GM21367 (cell line): ENCODE measurements at regions not wholly inside any gene's neighbourhood (a gene's known extent, or its start where the extent isn't known, plus 50 kb on each side); places are given as distances from the start of the nearest gene placed in this dataset.
"Not testable (repeated sequence)": the region's sequence is repeated elsewhere in the genome, so short reads cannot be mapped to it uniquely, and the experiment has no call there.

Experiments
- ATAC-seq: cut with Tn5 transposase; IDR thresholded peaks from one replicate; pipeline ENCODE4 v1.9.1; 2021; ENCODE audit not compliant: unreplicated experiment

DNA sequence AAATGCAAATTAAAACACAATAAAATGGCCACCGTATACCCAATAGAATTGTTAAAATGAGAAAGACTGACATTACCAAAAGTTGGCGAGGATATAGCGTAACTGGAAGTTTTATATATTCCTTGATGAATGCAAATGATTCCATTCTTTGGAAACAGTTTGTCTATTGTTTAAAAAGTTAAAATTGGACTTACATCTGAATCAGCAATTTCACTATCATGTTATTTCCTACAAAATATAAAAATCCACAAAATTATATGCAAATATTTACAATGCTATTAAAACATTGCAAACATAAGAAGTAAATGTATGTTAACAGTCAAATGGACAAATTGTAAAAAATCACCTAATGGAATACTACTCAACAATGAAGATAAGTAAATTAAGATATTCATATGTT lies 852.2 kb upstream of the NDST4 start:
- ATAC-seq: no peak

DNA sequence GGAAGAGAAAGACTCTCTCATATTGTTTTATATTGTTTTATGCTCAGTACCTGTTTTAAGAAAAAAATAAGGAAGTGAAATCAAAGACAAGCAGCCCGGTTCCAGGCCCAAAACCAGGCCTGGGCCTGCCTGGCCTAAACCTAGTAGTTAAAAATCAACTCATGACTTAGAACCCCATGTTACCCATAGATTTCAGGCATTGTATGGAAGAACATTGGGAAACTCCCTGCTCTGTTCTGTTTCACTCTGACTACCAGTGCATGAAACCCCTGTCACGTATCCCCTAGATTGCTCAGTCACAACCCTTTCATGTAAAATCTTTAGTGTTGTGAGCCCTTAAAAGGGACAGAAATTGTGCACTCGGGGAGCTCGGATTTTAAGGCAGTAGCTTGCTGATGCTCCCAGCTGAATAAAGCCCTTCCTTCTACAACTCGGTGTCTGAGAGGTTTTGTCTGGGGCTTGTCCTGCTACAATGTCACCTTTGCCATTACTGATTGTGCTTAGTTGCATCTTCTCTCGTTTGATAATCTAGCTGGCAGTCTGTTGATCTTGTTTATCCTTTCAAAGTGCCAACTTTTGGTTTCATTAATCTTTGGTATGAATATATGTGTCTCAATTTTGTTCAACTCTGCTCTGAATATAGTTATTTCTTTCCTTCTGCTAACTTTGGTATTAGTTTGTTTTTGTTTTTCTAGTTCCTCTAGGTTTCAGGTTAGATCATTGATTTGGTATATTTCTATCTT lies 842.8 kb upstream of the NDST4 start:
- ATAC-seq: not testable (repeated sequence)

DNA sequence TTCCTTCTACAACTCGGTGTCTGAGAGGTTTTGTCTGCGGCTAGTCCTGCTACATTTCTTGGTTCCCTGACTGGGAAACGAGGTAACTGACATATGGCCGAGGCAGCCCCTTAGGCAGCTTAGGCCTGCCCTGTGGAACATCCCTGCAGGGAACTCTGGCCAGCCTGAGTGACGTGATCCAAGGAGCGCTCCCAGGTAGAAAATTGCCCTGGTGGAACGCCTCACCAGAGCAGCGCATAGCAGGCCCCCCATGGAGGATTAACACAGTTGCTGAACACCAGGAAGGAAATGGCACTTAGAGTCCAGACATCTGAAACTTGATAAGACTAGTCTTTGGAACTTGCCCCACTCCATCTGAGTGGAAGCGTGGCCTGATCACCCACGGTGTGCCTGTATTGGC lies 837.4 kb upstream of the NDST4 start:
- ATAC-seq: no peak

DNA sequence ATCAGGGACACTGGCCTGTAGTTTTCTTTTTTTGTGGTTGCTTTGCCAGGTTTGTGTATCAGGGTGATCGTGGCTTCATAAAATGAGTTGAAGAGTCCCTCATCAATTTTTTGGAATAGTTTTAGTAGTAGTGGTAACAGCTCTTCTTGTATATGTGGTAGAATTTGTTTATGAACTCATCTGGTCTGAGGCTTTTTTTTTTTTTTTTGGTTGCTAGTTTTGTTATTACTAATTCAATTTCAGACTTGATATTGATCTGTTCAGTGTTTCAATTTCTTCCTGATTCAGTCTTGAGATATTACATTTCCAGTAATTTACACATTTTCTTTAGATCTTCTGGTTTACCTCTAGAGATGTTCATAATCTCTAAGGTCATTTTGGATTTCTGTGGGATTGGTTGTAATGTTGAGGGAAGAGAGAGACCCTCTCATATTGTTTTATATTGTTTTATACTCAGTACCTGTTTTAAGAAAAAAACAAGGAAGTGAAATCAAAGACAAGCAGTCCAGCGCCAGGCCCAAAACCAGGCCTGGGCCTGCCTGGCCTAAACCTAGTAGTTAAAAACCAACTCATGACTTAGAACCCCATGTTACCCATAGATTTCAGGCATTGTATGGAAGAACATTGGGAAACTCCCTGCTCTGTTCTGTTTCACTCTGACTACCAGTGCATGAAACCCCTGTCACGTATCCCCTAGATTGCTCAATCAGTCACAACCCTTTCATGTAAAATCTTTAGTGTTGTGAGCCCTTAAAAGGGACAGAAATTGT lies 836.7 kb upstream of the NDST4 start:
- ATAC-seq: not testable (repeated sequence)

DNA sequence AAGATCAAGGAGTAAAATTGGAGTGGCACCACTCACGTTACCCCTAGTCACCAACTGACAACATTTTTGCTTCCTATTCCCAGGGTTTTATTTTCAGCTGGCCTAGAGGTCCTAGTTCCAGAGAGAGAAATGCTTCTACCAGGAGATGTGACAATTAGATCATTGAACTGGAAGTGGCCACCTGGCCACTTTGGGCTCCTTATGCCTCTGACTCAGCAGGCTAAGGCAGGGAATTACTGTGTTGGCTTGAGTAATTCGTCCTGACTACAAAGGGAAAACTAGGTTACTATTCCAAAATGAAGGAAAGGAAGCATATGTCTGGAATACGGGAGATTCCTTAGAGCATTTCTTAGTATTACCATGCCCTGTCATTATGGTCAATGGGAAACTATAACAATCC lies 831.6 kb upstream of the NDST4 start:
- ATAC-seq: no peak

DNA sequence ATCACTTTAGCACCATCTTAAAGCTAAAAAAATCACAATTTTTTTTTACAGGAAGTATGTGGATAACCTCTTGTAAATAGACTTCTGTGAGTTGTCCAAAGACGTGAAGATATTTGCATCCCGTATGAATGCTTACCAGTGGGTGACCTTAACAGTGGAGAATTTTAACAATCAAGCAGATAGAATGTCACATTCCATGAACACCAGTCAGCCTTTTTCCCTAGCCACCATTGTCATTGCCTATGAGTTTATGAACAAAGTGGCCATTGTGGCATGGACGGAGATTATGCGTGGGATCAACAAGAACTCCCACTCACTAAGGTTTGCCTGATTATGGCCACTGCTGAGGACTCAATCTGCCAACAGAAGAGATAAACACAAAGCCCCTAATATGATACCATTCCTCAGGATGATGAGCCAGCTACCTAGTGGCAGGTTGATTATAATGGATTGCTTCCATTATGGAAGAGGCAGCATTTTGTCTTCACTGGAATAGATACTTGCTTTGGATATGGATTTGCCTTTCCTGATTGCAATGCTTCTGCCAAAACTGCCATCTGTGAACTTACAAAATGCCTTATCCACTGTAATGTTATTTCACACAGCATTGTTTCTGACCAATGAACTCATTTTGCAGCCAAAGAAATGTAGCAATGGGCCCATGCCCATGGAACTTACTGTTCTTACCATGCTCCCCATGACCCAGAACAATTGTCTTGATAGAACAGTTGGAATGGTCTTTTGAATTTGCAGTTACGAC lies 830.9 kb upstream of the NDST4 start:
- ATAC-seq: no peak

DNA sequence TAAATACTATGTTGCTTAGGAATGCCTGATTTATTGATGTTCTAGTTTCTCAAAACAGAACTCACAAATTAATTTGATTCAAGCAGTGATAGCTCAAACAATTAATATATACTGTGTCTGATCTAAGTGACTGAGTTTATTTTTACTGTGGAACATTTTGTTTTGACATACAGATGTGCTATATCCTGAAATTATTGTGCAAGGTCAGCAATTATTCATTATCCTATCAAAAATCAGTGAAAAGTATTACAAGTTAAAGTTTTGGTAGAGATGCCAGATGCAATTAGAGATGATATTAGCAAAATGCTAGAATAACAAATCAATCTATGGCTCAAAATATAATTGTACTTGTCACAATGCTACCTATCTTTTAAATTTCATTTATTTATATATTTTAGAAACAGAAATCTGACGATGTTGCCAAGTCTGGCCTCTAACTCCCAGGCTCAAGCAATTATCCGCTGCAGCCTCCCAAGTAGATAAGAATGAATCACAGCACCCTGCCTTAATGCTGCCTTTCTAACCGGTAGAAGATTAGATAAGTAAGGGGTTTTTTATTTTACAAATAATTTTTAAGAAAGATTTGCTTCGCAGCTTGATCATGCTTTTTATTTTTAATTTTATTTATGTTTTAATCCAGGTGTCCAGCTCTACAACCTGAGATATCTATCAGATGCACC lies 825.5 kb upstream of the NDST4 start:
- ATAC-seq: no peak

DNA sequence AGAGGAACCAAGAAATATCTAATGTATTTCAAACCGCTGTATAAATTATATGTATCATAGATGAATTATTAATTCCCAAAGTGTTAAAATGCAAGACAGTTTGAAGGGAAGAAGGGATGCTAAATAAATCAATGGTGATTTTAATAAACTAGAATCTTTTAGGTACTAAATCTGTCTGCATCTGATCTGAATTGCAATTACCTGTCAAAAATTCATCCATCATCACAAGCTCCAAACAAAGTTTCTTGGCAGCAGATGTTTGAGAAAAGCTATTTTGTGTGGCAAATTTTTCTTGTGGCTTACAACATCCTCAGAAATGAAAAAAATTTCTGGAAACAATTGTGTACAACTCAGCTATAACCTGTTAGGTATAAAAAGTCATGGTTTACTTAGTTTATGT lies 816.0 kb upstream of the NDST4 start:
- ATAC-seq: no peak

DNA sequence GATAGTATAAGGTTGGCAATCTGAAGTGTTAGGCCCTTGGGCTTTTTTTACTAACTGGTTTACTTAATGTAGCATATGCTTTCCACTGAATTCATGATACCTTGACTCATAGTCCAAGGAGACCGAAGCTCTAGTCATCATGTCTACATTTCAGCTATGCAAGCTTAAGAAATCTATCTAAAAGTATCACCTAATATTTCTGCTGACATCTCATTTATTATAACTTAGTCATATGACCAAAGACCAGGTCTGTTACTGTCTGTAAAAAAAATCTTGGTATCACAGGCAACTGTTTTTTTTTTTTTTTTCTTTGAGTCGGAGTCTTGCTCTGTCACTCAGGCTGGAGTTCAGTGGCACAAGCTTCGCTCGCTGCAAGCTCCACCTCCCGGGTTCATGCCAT lies 814.0 kb upstream of the NDST4 start:
- no peak for ATAC-seq

DNA sequence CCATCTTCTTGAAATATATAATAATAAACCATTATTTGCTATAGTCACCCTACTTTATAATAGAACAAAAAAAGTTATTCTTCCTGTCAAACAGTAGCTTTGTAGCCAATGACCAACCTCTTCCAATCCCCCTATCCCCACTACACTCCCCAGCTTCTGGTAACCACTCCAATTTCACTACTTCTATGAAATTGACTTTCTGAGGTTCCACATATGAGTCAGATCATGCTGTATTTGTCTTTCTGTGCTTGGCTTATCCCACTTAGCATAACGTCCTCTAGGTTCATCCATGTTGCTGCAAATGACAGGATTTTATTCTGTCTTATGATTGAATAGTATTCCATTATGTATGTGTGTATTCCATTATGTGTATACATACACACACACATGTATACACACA lies 809.7 kb upstream of the NDST4 start:
- no peak for ATAC-seq

DNA sequence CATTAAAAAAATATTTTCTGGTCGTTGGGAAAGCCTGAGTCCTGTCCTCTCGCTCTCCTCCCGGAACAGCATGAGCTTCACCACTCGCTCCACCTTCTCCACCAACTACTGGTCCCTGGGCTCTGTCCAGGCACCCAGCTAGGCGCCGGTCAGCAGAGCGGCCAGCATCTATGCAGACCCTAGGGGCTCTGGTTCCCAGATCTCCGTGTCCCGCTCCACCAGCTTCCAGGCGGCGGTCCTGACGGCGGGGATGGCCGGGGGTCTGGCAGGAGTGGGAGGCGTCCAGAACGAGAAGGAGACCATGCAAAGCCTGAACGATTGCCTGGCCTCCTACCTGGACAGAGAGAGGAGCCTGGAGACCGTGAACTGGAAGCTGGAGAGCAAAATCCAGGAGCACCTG lies 807.2 kb upstream of the NDST4 start:
- no peak for ATAC-seq

DNA sequence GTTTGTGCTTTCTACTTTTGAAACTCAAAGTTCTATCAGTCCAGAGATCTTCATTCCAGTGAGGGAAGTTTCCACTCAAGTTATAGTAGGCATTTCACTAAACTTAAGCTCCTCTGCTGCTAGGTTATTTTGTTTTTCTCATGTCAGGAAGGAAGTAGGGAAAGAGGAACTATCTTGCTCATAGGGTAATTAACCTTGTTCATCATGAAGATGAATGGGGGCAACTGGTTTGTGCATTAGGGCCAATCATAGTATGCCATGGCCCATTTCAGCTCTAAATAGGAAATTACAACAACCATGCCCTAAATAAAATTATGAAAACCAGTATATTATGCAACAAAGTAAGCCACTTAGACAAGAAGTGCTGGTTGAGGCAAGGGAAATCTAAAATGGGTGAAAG lies 804.7 kb upstream of the NDST4 start:
- no peak for ATAC-seq

DNA sequence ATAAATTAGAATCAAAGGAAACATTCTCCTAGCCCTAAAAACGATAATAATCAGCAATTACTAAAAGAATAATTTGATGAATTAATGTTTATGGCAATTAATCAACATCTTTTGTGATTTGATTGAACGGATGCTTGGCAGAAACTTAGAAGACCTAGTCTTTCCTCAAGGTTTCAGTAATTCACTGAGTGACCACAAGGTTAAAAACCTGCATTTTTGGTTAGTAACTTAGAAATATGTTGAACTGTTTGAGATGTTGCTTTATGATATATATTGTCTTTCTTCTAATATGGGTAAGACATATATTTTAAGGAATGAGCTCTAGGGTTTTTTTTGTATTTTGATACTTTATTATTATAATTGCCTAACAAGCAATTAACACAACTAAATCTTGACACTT lies 793.0 kb upstream of the NDST4 start:
- no peak for ATAC-seq

DNA sequence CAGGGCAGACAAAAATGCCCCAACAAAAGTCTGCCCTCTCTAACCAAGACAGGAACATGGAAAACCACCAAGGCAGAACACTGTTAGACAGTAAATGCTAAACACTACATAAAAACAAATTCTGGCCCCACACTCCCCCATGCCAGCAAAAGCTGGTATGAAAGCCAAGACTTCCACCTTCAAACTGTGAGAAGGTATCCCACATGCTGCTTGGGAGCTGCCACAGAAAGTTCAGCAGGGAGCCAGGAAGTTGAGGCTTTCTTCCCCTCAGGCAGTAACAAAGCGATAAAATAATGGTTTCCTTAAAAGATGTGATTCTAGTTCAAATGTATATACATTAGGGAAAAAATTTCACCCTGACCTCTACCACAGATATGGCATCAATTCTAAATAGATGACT lies 770.4 kb upstream of the NDST4 start:
- ATAC-seq: no peak

DNA sequence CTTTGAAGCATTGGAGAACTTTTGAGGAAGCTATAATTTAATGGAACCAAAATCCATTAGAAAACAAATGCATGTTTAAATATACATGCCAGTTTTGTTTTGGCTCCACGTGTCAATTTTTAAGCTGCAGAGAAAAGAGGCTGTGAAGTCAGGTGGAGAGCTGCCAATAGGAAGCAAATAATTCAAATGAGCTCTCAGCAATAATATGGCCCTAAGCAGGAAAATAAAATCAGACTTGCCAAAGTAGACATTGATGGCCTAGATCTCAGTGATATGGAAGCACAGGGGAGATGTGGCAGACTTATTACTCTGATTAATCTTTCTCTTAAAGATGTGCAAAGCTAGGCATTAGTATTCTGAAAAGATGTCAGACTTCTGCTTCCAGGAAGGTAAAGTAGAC lies 769.8 kb upstream of the NDST4 start:
- ATAC-seq: no peak

DNA sequence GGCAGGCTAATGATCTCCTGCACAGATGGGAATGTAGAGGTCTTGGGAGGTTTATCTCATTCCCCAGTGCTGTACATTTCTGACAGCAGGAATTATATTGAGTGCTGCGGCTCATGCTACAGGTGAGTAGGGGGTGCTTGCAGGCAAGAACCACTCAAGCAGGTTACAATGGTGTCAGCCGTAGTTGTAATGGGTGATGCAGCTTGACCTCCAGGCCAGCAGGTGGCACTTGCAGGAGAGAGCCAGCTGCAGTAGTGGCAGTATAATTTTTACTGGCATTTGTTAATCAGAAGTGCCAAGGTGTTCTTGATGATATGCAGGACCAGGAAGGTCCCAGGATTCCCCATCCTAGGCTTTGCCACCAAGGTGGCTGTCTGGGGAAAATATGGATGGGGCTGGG lies 759.6 kb upstream of the NDST4 start:
- ATAC-seq: no peak

DNA sequence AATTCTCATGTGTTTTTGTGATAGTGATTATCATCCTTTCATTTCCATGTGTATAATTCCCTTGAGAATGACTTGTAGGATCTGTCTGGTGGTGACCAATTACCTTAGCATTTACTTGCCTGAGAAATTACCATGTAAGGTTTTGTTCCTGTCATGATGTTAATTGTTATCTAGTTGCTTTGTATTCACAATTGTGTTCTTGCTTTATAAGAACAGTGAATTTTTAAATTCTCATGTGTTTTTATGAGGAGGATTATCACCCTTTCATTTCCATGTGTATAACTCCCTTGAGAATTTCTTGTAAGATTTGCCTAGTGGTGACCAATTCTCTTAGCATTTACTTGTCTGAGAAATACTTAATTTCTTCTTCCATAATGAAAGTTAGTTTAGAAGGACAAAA lies 758.2 kb upstream of the NDST4 start:
- no peak for ATAC-seq

DNA sequence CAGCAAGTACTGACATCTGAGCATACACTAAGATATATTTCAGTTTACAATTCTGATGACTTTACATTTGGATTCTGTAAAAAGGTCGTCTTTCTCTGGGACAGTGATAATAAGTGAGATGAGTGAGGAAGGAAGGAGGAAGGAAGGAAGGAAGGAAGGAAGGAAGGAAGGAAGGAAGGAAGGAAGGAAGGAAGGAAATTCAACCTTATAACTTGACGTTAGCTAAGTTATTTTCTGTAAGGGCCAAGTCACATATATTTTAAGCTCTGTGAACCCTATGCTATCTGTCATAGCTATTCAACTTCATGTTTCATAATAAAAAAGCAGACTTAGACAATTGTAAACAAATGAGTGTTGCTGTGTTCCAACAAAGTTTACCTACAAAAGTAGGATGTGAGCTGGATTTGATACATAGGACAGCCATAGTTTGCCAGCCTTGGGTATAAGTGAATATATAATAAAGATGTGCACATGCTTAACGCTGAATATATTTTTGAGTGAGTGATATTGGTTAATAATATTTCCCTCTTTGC lies 753.0 kb upstream of the NDST4 start:
- ATAC-seq: no peak

DNA sequence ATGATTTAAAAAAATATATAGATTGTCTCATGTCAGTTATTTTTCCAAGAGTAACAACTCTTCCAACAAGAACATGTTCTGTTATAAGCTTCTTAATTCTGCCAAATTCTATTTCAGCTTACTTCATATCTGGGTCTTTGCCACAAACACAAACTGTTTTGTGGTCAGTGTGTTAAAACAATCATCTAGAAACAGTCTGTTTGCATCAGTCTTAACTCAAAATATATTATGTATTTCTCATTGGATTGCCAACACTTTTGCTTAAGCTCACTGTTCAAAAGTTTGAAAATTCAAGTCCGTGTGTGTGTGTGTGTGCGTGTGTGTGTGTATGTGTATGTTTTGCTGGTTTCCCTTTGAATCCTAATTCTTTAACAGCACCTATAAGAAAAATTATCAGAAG lies 752.3 kb upstream of the NDST4 start:
- no peak for ATAC-seq

DNA sequence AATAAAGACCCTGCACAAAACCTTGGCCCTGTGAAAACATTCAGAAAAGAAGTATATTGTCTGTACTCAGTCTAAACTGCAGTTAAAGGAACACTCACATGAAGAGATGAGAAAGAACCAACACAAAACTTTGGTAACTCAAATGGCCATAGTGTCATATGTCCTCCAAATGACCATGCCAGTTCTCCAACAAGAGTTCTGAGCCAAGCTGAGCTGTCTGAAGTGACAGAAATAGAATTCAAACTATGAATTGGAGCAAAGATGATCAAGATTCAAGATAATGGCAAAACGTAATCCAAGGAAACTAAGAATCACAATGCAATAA lies 739.3 kb upstream of the NDST4 start:
- no peak for ATAC-seq
